NCI-H2081 (cell line): ENCODE measurements at regions not wholly inside any gene's neighbourhood (a gene's known extent, or its start where the extent isn't known, plus 50 kb on each side); places are given as distances from the start of the nearest gene placed in this dataset.

Source experiments
- DNase-seq, 2 experiments: peaks; one replicate each; lab custom pipeline; 2025; lab: John Stamatoyannopoulos, UW

GRCh38 chr11:104594228-104594958, 303.9 kb downstream of the CASP12 start:
- DNase-seq = no peak

GRCh38 chr11:104588970-104589369, 309.3 kb downstream of the CASP12 start:
- no peak for DNase-seq

GRCh38 chr11:104588446-104588845, 309.8 kb downstream of the CASP12 start:
- no peak for DNase-seq

GRCh38 chr11:104584823-104585222, 313.4 kb downstream of the CASP12 start:
- DNase-seq = no peak

- DNase-seq = no peak
Observed at GRCh38 chr11:104583857-104584256, 314.4 kb downstream of the CASP12 start.

- DNase-seq = no peak
Observed at GRCh38 chr11:104582431-104582830, 315.8 kb downstream of the CASP12 start.

- peak in 1 of 2 experiments; percentile 11 for DNase-seq
Observed at GRCh38 chr11:104581246-104581980, 316.8 kb downstream of the CASP12 start.

- no peak for DNase-seq
Observed at GRCh38 chr11:104573441-104573990, 324.7 kb downstream of the CASP12 start.

GRCh38 chr11:104572279-104572678, 326.0 kb downstream of the CASP12 start:
- DNase-seq = no peak

GRCh38 chr11:104570078-104570701, 328.1 kb downstream of the CASP12 start:
- DNase-seq = no peak

- no peak for DNase-seq
Observed at GRCh38 chr11:104565583-104565961, 332.7 kb downstream of the CASP12 start.

- no peak for DNase-seq
Observed at GRCh38 chr11:104564921-104565582, 333.2 kb downstream of the CASP12 start.

- DNase-seq = no peak
Observed at GRCh38 chr11:104556606-104557301, 341.5 kb downstream of the CASP12 start.

- DNase-seq = no peak
Observed at GRCh38 chr11:104549019-104549418, 349.2 kb downstream of the CASP12 start.

- DNase-seq = no peak
Observed at GRCh38 chr11:104547996-104548661, 350.1 kb downstream of the CASP12 start.

- no peak for DNase-seq
Observed at GRCh38 chr11:104546501-104546900, 351.8 kb downstream of the CASP12 start.

GRCh38 chr11:104541701-104542100, 356.6 kb downstream of the CASP12 start:
- DNase-seq = no peak

GRCh38 chr11:104538313-104538712, 359.9 kb downstream of the CASP12 start:
- DNase-seq = no peak

GRCh38 chr11:104534278-104534677, 364.0 kb downstream of the CASP12 start:
- DNase-seq = no peak

GRCh38 chr11:104531894-104532293, 366.4 kb downstream of the CASP12 start:
- DNase-seq = no peak

- DNase-seq = peak in 1 of 2 experiments; percentile 7
Observed at GRCh38 chr11:104531075-104531474, 367.1 kb upstream of the PDGFD start.
